MM.1S (cell line): ENCODE measurements at regions not wholly inside any gene's neighbourhood (a gene's known extent, or its start where the extent isn't known, plus 50 kb on each side); places are given as distances from the start of the nearest gene placed in this dataset.
A peak's percentile ranks its signal among the peaks of the same experiment; 100 is the strongest.

ENCODE experiments used
- DNase-seq: peaks from one replicate; pipeline ENCODE4 v3.0.0-alpha.2; 2015
- H2AFZ ChIP-seq: fragments of 300-600 bp; sonication (generic); 2 replicates; pipeline ENCODE4 v1.6.0; 2016; ENCODE audit warnings: antibody characterized with exemption, low read length
- H3F3A ChIP-seq: fragments of 300-600 bp; sonication (generic); 2 replicates; pipeline ENCODE4 v1.6.1; 2016; ENCODE audit warnings: mild to moderate bottlenecking, antibody characterized with exemption, low read length, moderate library complexity, mixed read lengths; ENCODE audit not compliant: insufficient read depth
- H3K27ac ChIP-seq: fragments of 300-600 bp; sonication (generic); 2 replicates; pipeline ENCODE4 v1.5.1; 2016; ENCODE audit warnings: mild to moderate bottlenecking, low read length
- H3K27me3 ChIP-seq: fragments of 300-600 bp; sonication (generic); replicated peaks from 2 replicates; pipeline ENCODE4 v1.6.0; 2016; ENCODE audit warnings: low read length; ENCODE audit not compliant: insufficient read depth
- H3K36me3 ChIP-seq: fragments of 300-600 bp; sonication (generic); replicated peaks from 2 replicates; pipeline ENCODE4 v1.6.1; 2016; ENCODE audit warnings: mild to moderate bottlenecking, low read length, mixed read lengths; ENCODE audit not compliant: insufficient read depth
- H3K4me1 ChIP-seq: fragments of 300-600 bp; sonication (generic); 2 replicates; pipeline ENCODE4 v1.6.1; 2016; ENCODE audit warnings: low read length, mixed read lengths
- H3K4me2 ChIP-seq: fragments of 300-600 bp; sonication (generic); 2 replicates; pipeline ENCODE4 v1.6.0; 2016; ENCODE audit warnings: low read depth, low read length
- H3K4me3 ChIP-seq: fragments of 300-600 bp; sonication (generic); 2 replicates; pipeline ENCODE4 v1.5.1; 2016; ENCODE audit warnings: low read length, mixed read lengths
- H3K79me2 ChIP-seq: fragments of 300-600 bp; sonication (generic); 2 replicates; pipeline ENCODE4 v1.6.1; 2016; ENCODE audit warnings: mixed run types, low read length, mixed read lengths
- H3K9ac ChIP-seq: fragments of 300-600 bp; sonication (generic); 2 replicates; pipeline ENCODE4 v1.6.1; 2016; ENCODE audit warnings: low read length, mixed read lengths
- H3K9me2 ChIP-seq: fragments of 300-600 bp; sonication (generic); replicated peaks from 2 replicates; pipeline ENCODE4 v1.6.1; 2016; ENCODE audit warnings: mild to moderate bottlenecking, low read length, mixed read lengths; ENCODE audit not compliant: insufficient read depth
- H3K9me3 ChIP-seq: fragments of 300-600 bp; sonication (generic); replicated peaks from 2 replicates; pipeline ENCODE4 v1.6.1; 2016; ENCODE audit warnings: mild to moderate bottlenecking, low read length, mixed read lengths; ENCODE audit not compliant: insufficient read depth
- H4K20me1 ChIP-seq: fragments of 300-600 bp; sonication (generic); 2 replicates; pipeline ENCODE4 v1.6.1; 2016; ENCODE audit warnings: mild to moderate bottlenecking, low read length, moderate library complexity, mixed read lengths; ENCODE audit not compliant: insufficient read depth
- EZH2 ChIP-seq: fragments of 300-600 bp; sonication (generic); optimal IDR thresholded peaks from 2 replicates; pipeline ENCODE3; 2017; ENCODE audit warnings: low read depth, mild to moderate bottlenecking, antibody characterized with exemption, low read length, mixed read lengths
- EZH2phosphoT487 ChIP-seq: fragments of 300-600 bp; sonication (generic); IDR thresholded peaks from 2 replicates; pipeline ENCODE4 v1.6.1; 2018; ENCODE audit warnings: antibody characterized with exemption, low read length
- TF ChIP-seq, protein P1 (sequence below): fragments of 300-600 bp; sonication (generic); IDR thresholded peaks from 2 replicates; pipeline ENCODE4 v1.5.1; 2016; ENCODE audit warnings: antibody characterized with exemption, low read length, mixed read lengths

DNA sequence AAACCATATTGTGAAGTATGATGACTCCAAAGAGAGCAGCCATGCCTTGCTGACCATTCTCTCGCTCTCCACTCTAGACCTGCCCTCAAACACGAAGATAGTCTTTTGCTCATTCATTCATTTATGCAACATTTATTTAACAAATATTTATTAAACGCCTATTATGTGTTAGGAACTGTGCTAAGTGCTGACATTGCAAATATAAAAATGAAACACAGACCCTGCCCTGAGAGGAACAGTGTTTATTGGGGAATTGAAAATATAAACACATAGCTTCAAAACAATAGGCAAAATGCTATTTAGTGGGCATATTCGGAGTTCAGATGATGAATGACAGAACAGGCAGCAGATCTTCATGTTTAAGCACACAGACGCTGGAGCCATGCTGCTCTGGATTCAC is 213.6 kb downstream of the NUF2 start:
- no peaks in the 10 kb centered on the region for H3F3A ChIP-seq
- H3K79me2 ChIP-seq: no peaks in the 10 kb centered on the region
- TF ChIP-seq, protein P1, sequence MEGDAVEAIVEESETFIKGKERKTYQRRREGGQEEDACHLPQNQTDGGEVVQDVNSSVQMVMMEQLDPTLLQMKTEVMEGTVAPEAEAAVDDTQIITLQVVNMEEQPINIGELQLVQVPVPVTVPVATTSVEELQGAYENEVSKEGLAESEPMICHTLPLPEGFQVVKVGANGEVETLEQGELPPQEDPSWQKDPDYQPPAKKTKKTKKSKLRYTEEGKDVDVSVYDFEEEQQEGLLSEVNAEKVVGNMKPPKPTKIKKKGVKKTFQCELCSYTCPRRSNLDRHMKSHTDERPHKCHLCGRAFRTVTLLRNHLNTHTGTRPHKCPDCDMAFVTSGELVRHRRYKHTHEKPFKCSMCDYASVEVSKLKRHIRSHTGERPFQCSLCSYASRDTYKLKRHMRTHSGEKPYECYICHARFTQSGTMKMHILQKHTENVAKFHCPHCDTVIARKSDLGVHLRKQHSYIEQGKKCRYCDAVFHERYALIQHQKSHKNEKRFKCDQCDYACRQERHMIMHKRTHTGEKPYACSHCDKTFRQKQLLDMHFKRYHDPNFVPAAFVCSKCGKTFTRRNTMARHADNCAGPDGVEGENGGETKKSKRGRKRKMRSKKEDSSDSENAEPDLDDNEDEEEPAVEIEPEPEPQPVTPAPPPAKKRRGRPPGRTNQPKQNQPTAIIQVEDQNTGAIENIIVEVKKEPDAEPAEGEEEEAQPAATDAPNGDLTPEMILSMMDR: no peak
- TF ChIP-seq EZH2phosphoT487 (no peak), EZH2 (no peak)
- no peak overlapping the region for H3K4me3 ChIP-seq
- H3K27me3 ChIP-seq: no peaks in the 10 kb centered on the region
- H3K9ac ChIP-seq: no peak overlapping the region
- no peak overlapping the region for H3K27ac ChIP-seq
- no peaks in the 10 kb centered on the region for H3K9me3 ChIP-seq
- H3K9me2 ChIP-seq: no peaks in the 10 kb centered on the region
- H3K4me2 ChIP-seq: no peak overlapping the region
- H3K4me1 ChIP-seq: no peaks in the 10 kb centered on the region
- no peaks in the 10 kb centered on the region for H3K36me3 ChIP-seq
- no peaks in the 10 kb centered on the region for H4K20me1 ChIP-seq
- no peak for DNase-seq
- no peak overlapping the region for H2AFZ ChIP-seq

DNA sequence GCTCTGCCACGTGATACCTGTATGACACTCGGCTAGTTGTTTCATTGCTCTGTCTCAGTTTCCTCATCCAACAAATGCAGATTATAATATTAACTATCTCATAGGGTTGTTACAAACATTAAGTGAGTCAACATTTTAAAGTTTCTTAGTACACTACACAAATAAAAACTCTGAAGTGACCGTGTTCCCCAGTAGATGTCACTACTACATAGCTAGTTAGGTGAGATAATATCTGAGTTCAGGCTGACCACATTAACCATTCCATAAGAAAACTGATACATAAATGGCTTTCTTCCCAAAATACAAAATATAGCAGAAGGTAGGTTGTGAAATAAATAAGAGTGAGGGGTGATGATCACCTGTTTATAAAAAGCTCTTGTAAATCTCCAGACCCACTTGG is 214.1 kb downstream of the NUF2 start:
- H3K9me3 ChIP-seq: no peaks in the 10 kb centered on the region
- no peak overlapping the region for H3K4me3 ChIP-seq
- no peaks in the 10 kb centered on the region for H3K36me3 ChIP-seq
- no peak overlapping the region for H3K4me2 ChIP-seq
- H3K9ac ChIP-seq: no peak overlapping the region
- no peaks in the 10 kb centered on the region for H3K4me1 ChIP-seq
- H2AFZ ChIP-seq: no peak overlapping the region
- H3K27me3 ChIP-seq: no peaks in the 10 kb centered on the region
- H4K20me1 ChIP-seq: no peaks in the 10 kb centered on the region
- H3K9me2 ChIP-seq: no peaks in the 10 kb centered on the region
- no peaks in the 10 kb centered on the region for H3F3A ChIP-seq
- DNase-seq: peak; percentile 31
- TF ChIP-seq, protein P1: peak; percentile 50
- TF ChIP-seq EZH2phosphoT487 (no peak), EZH2 (no peak)
- H3K79me2 ChIP-seq: no peaks in the 10 kb centered on the region
- H3K27ac ChIP-seq: no peak overlapping the region

DNA sequence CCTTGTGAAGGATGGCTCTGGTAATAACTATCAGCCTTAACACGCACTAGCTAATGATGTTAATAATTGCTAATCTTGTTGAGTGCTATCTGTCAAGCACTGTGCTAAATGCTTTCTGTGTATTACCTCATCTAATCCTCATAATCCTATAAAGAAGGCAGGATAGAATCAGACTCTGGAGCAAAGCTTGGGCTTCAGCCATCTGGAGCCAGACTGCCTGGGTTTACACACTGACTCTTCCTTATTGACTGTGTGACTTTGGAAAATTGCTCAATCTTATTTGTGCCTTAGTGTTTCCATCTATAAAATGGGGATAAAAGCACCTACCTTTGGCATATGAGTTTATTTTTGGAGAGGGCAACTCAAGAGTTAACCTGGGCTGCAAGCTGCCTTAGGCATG is 216.1 kb downstream of the NUF2 start:
- no peak overlapping the region for H3K4me2 ChIP-seq
- DNase-seq: no peak
- H2AFZ ChIP-seq: no peak overlapping the region
- no peaks in the 10 kb centered on the region for H3K9me3 ChIP-seq
- no peaks in the 10 kb centered on the region for H3K9me2 ChIP-seq
- H4K20me1 ChIP-seq: no peaks in the 10 kb centered on the region
- no peak overlapping the region for H3K9ac ChIP-seq
- H3K27me3 ChIP-seq: no peaks in the 10 kb centered on the region
- H3K79me2 ChIP-seq: no peaks in the 10 kb centered on the region
- TF ChIP-seq EZH2: no peak
- TF ChIP-seq, protein P1: no peak
- TF ChIP-seq EZH2phosphoT487: no peak
- no peaks in the 10 kb centered on the region for H3F3A ChIP-seq
- no peaks in the 10 kb centered on the region for H3K4me1 ChIP-seq
- H3K36me3 ChIP-seq: no peaks in the 10 kb centered on the region
- H3K27ac ChIP-seq: no peak overlapping the region
- no peak overlapping the region for H3K4me3 ChIP-seq

DNA sequence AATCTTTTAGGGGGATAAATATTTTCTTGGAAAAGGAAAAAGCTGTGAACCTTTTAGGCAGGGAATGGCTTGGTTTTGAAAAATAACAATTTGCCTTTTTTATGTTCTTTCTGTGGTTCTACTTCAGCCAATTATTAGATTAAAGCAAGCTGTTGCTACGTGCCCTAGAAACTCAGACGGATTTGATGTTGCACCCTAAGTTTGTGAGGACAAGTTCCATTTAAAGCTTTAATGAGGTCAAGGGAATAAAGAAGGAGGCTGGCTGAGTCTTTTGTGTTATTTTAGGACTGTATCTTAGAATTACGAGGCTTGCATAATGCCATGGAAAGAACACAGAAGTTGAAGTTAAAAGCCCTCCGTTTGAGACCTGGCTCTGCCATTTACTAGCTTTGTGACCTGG is 216.9 kb downstream of the NUF2 start:
- Histone ChIP-seq H3K27me3 (no peaks in the 10 kb centered on the region), H3K4me2 (no peak overlapping the region), H3F3A (no peaks in the 10 kb centered on the region), H3K9me2 (no peaks in the 10 kb centered on the region), H3K4me3 (no peak overlapping the region), H3K9ac (no peak overlapping the region), H3K79me2 (no peaks in the 10 kb centered on the region), H4K20me1 (no peaks in the 10 kb centered on the region), H3K36me3 (no peaks in the 10 kb centered on the region), H3K4me1 (no peaks in the 10 kb centered on the region), H3K27ac (no peak overlapping the region), H2AFZ (no peak overlapping the region), H3K9me3 (no peaks in the 10 kb centered on the region)
- no peak for TF ChIP-seq EZH2
- TF ChIP-seq, protein P1: no peak
- no peak for TF ChIP-seq EZH2phosphoT487
- DNase-seq: no peak
